Right cardiac atrium (tissue), 5 donors: ENCODE measurements at regions not wholly inside any gene's neighbourhood (a gene's known extent, or its start where the extent isn't known, plus 50 kb on each side); places are given as distances from the start of the nearest gene placed in this dataset.

Source experiments
- ATAC-seq, 2 donors: fragments of 200-7000 bp; cut with Tn5 transposase; one replicate each; pipeline versions ENCODE4 v1.8.0 to v1.9.1; 2020; ENCODE audit warnings: moderate library complexity in 2 of 2, mild to moderate bottlenecking in 1 of 2
- DNase-seq, 3 donors: peaks; one replicate each; pipeline ENCODE4 v3.0.0-alpha.2; 2020
- H3K27ac ChIP-seq: one replicate; pipeline ENCODE4 v1.5.1; 2013; ENCODE audit warnings: mild to moderate bottlenecking, low read length, control low read depth, moderate library complexity
- H3K27me3 ChIP-seq: one replicate; pipeline ENCODE4 v1.6.1; 2013; ENCODE audit not compliant: control insufficient read depth, insufficient read depth
- H3K4me1 ChIP-seq: one replicate; pipeline ENCODE4 v1.6.1; 2013; ENCODE audit warnings: low read length; ENCODE audit not compliant: control insufficient read depth, insufficient read depth
- H3K4me3 ChIP-seq: one replicate; pipeline ENCODE4 v1.5.1; 2013; ENCODE audit warnings: low read length, control low read depth
- H3K9me3 ChIP-seq: one replicate; pipeline ENCODE4 v1.6.1; 2013; ENCODE audit warnings: low read length; ENCODE audit not compliant: control insufficient read depth
- WGBS: extraction: QIAGEN DNeasy Blood & Tissue Kit; methylation state at CpG from one replicate; pipeline ENCODE4 v1.1.7; 2013; 5-methylcytosine and 5-hydroxymethylcytosine counted together
- intact Hi-C, 4 donors: fragments of 100-400 bp; cut with DNase I; formaldehyde crosslinking; loops; one replicate each; pipeline versions ENCODE4 v1.11.0 to v1.14.0; 2022 to 2023
- donor health status: healthy with polysubstance abuse.
- donor health status: DM: no; HTN: yes; CAD: no.
- donor health status: DM: no; HTN: no; CAD: no.
- donor health status: DM: no; HTN: yes; CAD: no; lungs with severe emphysema.
- donor health status: DM: yes; HTN: yes; CAD: no.

- ATAC-seq (no peak), DNase-seq (peak in 1 of 3 donors; percentile 56)
- no peaks in the 10 kb centered on the region for H3K27me3 ChIP-seq
- WGBS: 87% methylated on average over 12 of the region's 12 CpGs
- intact Hi-C loops: no loop called here
- no peak overlapping the region for H3K27ac ChIP-seq
- H3K4me1 ChIP-seq: peaks cover 19% of the 10 kb centered on the region
- no peak overlapping the region for H3K4me3 ChIP-seq
- no peaks in the 10 kb centered on the region for H3K9me3 ChIP-seq
Measured at GRCh38 chr2:8495189-8495989, 186.5 kb upstream of the ID2 start.

- peak in 1 of 3 donors; percentile 60 for DNase-seq
- peak; percentile 53 to 65 for ATAC-seq
- Histone ChIP-seq H3K27ac (peak overlapping the region; percentile 11), H3K4me3 (no peak overlapping the region), H3K4me1 (peaks cover 19% of the 10 kb centered on the region), H3K27me3 (no peaks in the 10 kb centered on the region), H3K9me3 (no peaks in the 10 kb centered on the region)
- intact Hi-C loops: no loop called here
- WGBS: 29% methylated on average over 4 of the region's 4 CpGs
Measured at GRCh38 chr2:8496079-8496478, 185.8 kb upstream of the ID2 start.

GRCh38 chr2:8496617-8497016 is 185.2 kb upstream of the ID2 start:
- intact Hi-C loops: no loop called here
- H3K27me3 ChIP-seq: no peaks in the 10 kb centered on the region
- peaks cover 19% of the 10 kb centered on the region for H3K4me1 ChIP-seq
- H3K4me3 ChIP-seq: no peak overlapping the region
- ATAC-seq: peak; percentile 73 to 90
- 49% methylated on average over 4 of the region's 4 CpGs for WGBS
- H3K27ac ChIP-seq: no peak overlapping the region
- DNase-seq: peak in 2 of 3 donors; percentile 73 to 85
- no peaks in the 10 kb centered on the region for H3K9me3 ChIP-seq

GRCh38 chr2:8498994-8499393 is 182.9 kb upstream of the ID2 start:
- WGBS: 79% methylated on average over 3 of the region's 3 CpGs
- Histone ChIP-seq H3K9me3 (no peaks in the 10 kb centered on the region), H3K4me1 (peaks cover 19% of the 10 kb centered on the region), H3K27ac (no peak overlapping the region), H3K4me3 (no peak overlapping the region), H3K27me3 (no peaks in the 10 kb centered on the region)
- no peak for DNase-seq
- no peak for ATAC-seq
- intact Hi-C loops: no loop called here

- intact Hi-C loops: no loop called here
- no peak for ATAC-seq
- H3K27me3 ChIP-seq: no peaks in the 10 kb centered on the region
- no peak overlapping the region for H3K27ac ChIP-seq
- peak in 1 of 3 donors; percentile 18 for DNase-seq
- WGBS: 85% methylated on average over 13 of the region's 13 CpGs
- no peaks in the 10 kb centered on the region for H3K9me3 ChIP-seq
- no peak overlapping the region for H3K4me3 ChIP-seq
- H3K4me1 ChIP-seq: peaks cover 13% of the 10 kb centered on the region
Measured at GRCh38 chr2:8500124-8501054, 181.5 kb upstream of the ID2 start.

GRCh38 chr2:8501061-8501720 is 180.7 kb upstream of the ID2 start:
- H3K27me3 ChIP-seq: no peaks in the 10 kb centered on the region
- H3K27ac ChIP-seq: no peak overlapping the region
- WGBS: 85% methylated on average over 7 of the region's 7 CpGs
- DNase-seq (no peak), ATAC-seq (no peak)
- no peak overlapping the region for H3K4me3 ChIP-seq
- intact Hi-C loops: no loop called here
- H3K4me1 ChIP-seq: peaks cover 6% of the 10 kb centered on the region
- H3K9me3 ChIP-seq: no peaks in the 10 kb centered on the region

GRCh38 chr2:8502316-8502715 is 179.5 kb upstream of the ID2 start:
- ATAC-seq: no peak
- peak in 2 of 3 donors; percentile 44 to 69 for DNase-seq
- intact Hi-C loops: no loop called here
- no peak overlapping the region for H3K4me3 ChIP-seq
- 72% methylated on average over 6 of the region's 6 CpGs for WGBS
- H3K4me1 ChIP-seq: no peaks in the 10 kb centered on the region
- no peaks in the 10 kb centered on the region for H3K9me3 ChIP-seq
- no peak overlapping the region for H3K27ac ChIP-seq
- H3K27me3 ChIP-seq: no peaks in the 10 kb centered on the region

- Histone ChIP-seq H3K27me3 (no peaks in the 10 kb centered on the region), H3K27ac (no peak overlapping the region), H3K4me3 (no peak overlapping the region), H3K4me1 (no peaks in the 10 kb centered on the region), H3K9me3 (no peaks in the 10 kb centered on the region)
- intact Hi-C loops: no loop called here
- WGBS: 84% methylated on average over 10 of the region's 10 CpGs
- DNase-seq: peak in 1 of 3 donors; percentile 20
- ATAC-seq: no peak
Measured at GRCh38 chr2:8505311-8505920, 176.4 kb upstream of the ID2 start.

GRCh38 chr2:8506746-8507145 is 175.1 kb upstream of the ID2 start:
- DNase-seq (no peak), ATAC-seq (no peak)
- Histone ChIP-seq H3K4me3 (no peak overlapping the region), H3K4me1 (no peaks in the 10 kb centered on the region), H3K27me3 (no peaks in the 10 kb centered on the region), H3K27ac (no peak overlapping the region), H3K9me3 (no peaks in the 10 kb centered on the region)
- WGBS: 96% methylated on average over 7 of the region's 7 CpGs
- intact Hi-C loops: no loop called here

GRCh38 chr2:8508766-8509165 is 173.1 kb upstream of the ID2 start:
- Histone ChIP-seq H3K4me3 (no peak overlapping the region), H3K9me3 (no peaks in the 10 kb centered on the region), H3K27ac (no peak overlapping the region), H3K4me1 (no peaks in the 10 kb centered on the region), H3K27me3 (no peaks in the 10 kb centered on the region)
- DNase-seq (peak in 1 of 3 donors; percentile 21), ATAC-seq (no peak)
- WGBS: 79% methylated on average over 5 of the region's 5 CpGs
- intact Hi-C loops: no loop called here
